Endothelial cell of umbilical vein (primary cell): ENCODE measurements at regions not wholly inside any gene's neighbourhood (a gene's known extent, or its start where the extent isn't known, plus 50 kb on each side); places are given as distances from the start of the nearest gene placed in this dataset.
A peak's percentile ranks its signal among the peaks of the same experiment; 100 is the strongest.

Source experiments
- BruUV-seq: library from RNA; stranded (reverse); fragments of 400-500 nt; replicated peaks from 2 replicates; lab custom pipeline; 2021; lab: Mats Ljungman, UMichigan
- CTCF ChIA-PET: fragments of 300-600, 350-600 bp; sonication (Branson Sonifier 250); formaldehyde crosslinking; loops from one replicate; lab custom pipeline; 2021; ENCODE audit warnings: antibody characterized with exemption, inconsistent platforms; lab: Charles Lee
- POLR2A ChIA-PET: fragments of 300-600, 350-600 bp; sonication (Branson Sonifier 250); formaldehyde crosslinking; loops from one replicate; lab custom pipeline; 2021; ENCODE audit warnings: antibody characterized with exemption, inconsistent platforms; lab: Charles Lee
- DNase-seq: peaks from one replicate; pipeline ENCODE4 v3.0.0-alpha.2; 2011; ENCODE audit warnings: low read depth, low spot score
- FAIRE-seq: peaks from 2 replicates; lab custom pipeline; 2011; peaks lifted over from hg19 to GRCh38; lab: Jason Lieb, UNC
- H2AFZ ChIP-seq: 2 replicates; pipeline ENCODE4 v1.6.0; 2012; ENCODE audit warnings: low read depth, low read length, control low read depth, inconsistent platforms
- H3K27ac ChIP-seq: 2 replicates; pipeline ENCODE4 v1.5.1; 2011; ENCODE audit warnings: low read depth, mild to moderate bottlenecking, control low read depth, low read length, moderate library complexity; ENCODE audit not compliant: insufficient read depth
- H3K27me3 ChIP-seq, 2 experiments: 2 replicates each; pipeline versions ENCODE4 v1.6.0 to v1.6.1; 2011; ENCODE audit warnings: low read length in 2 of 2, mixed read lengths in 1 of 2; ENCODE audit not compliant: control insufficient read depth in 2 of 2, insufficient read depth in 2 of 2
- H3K36me3 ChIP-seq, 2 experiments: 2 replicates in 1 of 2; 3 replicates in 1 of 2; pipeline ENCODE4 v1.5.1; 2011; ENCODE audit warnings: low read length in 2 of 2, mild to moderate bottlenecking in 1 of 2, moderate library complexity in 1 of 2; ENCODE audit not compliant: control insufficient read depth in 2 of 2, insufficient read depth in 2 of 2; ENCODE audit errors: extremely low read depth in 1 of 2
- H3K4me1 ChIP-seq: 3 replicates; pipeline ENCODE4 v1.5.1; 2011; ENCODE audit warnings: mild to moderate bottlenecking, low read length; ENCODE audit not compliant: control insufficient read depth, insufficient read depth; ENCODE audit errors: extremely low read depth
- H3K4me2 ChIP-seq: 2 replicates; pipeline ENCODE4 v1.6.1; 2011; ENCODE audit warnings: low read length, control low read depth, mixed read lengths; ENCODE audit not compliant: insufficient read depth
- H3K4me3 ChIP-seq, 3 experiments: fragments of 200-600 bp in 1 of 3; sonication (generic), shearing (Covaris generic) in 1 of 3; replicated peaks in 1 of 3; 2 replicates each; pipeline ENCODE4 v1.5.1; 2011 to 2016; ENCODE audit warnings: control low read depth in 3 of 3, low read length in 3 of 3, mild to moderate bottlenecking in 2 of 3, inconsistent platforms in 1 of 3, low read depth in 1 of 3, moderate library complexity in 1 of 3; ENCODE audit not compliant: insufficient read depth in 1 of 3
- H3K79me2 ChIP-seq: 2 replicates; pipeline ENCODE4 v1.6.0; 2012; ENCODE audit warnings: low read length, inconsistent platforms; ENCODE audit not compliant: control insufficient read depth, insufficient read depth
- H3K9ac ChIP-seq: replicated peaks from 2 replicates; pipeline ENCODE3; 2011; ENCODE audit warnings: low read length, control low read depth; ENCODE audit not compliant: insufficient read depth; ENCODE audit errors: extremely low read depth
- H3K9me1 ChIP-seq: replicated peaks from 3 replicates; pipeline ENCODE4 v1.6.0; 2011; ENCODE audit warnings: mild to moderate bottlenecking, low read length; ENCODE audit not compliant: control insufficient read depth, insufficient read depth; ENCODE audit errors: extremely low read depth
- H3K9me3 ChIP-seq: replicated peaks from 2 replicates; pipeline ENCODE4 v1.5.1; 2012; ENCODE audit warnings: low read length, inconsistent platforms; ENCODE audit not compliant: control insufficient read depth, insufficient read depth
- H4K20me1 ChIP-seq: replicated peaks from 2 replicates; pipeline ENCODE3; 2011; ENCODE audit warnings: mild to moderate bottlenecking, low read length; ENCODE audit not compliant: control insufficient read depth, insufficient read depth; ENCODE audit errors: extremely low read depth
- CTCF ChIP-seq, 2 donors: IDR thresholded peaks; 1 replicate in 1 of 2; 2 replicates in 1 of 2; pipeline ENCODE4 v1.5.1; 2011; ENCODE audit warnings: low read length in 2 of 2, mild to moderate bottlenecking in 2 of 2, moderate library complexity in 2 of 2, control low read depth in 1 of 2, inconsistent platforms in 1 of 2, low read depth in 1 of 2; ENCODE audit not compliant: insufficient read depth in 1 of 2; ENCODE audit errors: extremely low read depth in 1 of 2
- EZH2 ChIP-seq: IDR thresholded peaks from 2 replicates; pipeline ENCODE4 v1.6.1; 2012; ENCODE audit warnings: borderline replicate concordance, low read depth, mild to moderate bottlenecking, moderate library complexity, low read length, inconsistent platforms; ENCODE audit not compliant: severe bottlenecking
- FOS ChIP-seq: IDR thresholded peaks from 2 replicates; pipeline ENCODE4 v1.6.1; 2011; ENCODE audit warnings: mild to moderate bottlenecking, low read length, moderate library complexity, borderline replicate concordance; ENCODE audit not compliant: insufficient read depth
- GATA2 ChIP-seq: IDR thresholded peaks from 2 replicates; pipeline ENCODE4 v1.7.0; 2011; ENCODE audit warnings: low read depth, mild to moderate bottlenecking, moderate library complexity, mixed read lengths, low read length; ENCODE audit not compliant: insufficient read length, insufficient read depth
- JUN ChIP-seq: IDR thresholded peaks from 2 replicates; pipeline ENCODE4 v1.6.1; 2011; ENCODE audit warnings: borderline replicate concordance, low read depth; ENCODE audit not compliant: insufficient read length, insufficient read depth
- MAX ChIP-seq: IDR thresholded peaks from 2 replicates; pipeline ENCODE4 v1.6.1; 2011; ENCODE audit not compliant: insufficient read depth, insufficient read length
- MYC ChIP-seq: IDR thresholded peaks from one replicate; pipeline ENCODE4 v1.6.1; 2011; ENCODE audit warnings: mild to moderate bottlenecking, low read depth, low read length
- POLR2A ChIP-seq: IDR thresholded peaks from 2 replicates; pipeline ENCODE4 v1.6.1; 2012; ENCODE audit warnings: low read depth, mild to moderate bottlenecking, control low read depth, low read length
- POLR2AphosphoS5 ChIP-seq: IDR thresholded peaks from 2 replicates; pipeline ENCODE4 v1.6.1; 2012; ENCODE audit warnings: low read depth, mild to moderate bottlenecking, control low read depth, low read length, moderate library complexity; ENCODE audit not compliant: insufficient read depth
- dilution Hi-C: fragments of 300-500 bp; cut with MboI; formaldehyde crosslinking; loops from one replicate; pipeline ENCODE4 v1.15.0; 2019; ENCODE audit warnings: low sequenced_read_pairs; ENCODE audit not compliant: extremely low pct_ligation_motif_present
- intact Hi-C: fragments of 100-400 bp; cut with micrococcal nuclease; formaldehyde crosslinking; loops from one replicate; pipeline ENCODE4 v1.10.0; 2022

DNA sequence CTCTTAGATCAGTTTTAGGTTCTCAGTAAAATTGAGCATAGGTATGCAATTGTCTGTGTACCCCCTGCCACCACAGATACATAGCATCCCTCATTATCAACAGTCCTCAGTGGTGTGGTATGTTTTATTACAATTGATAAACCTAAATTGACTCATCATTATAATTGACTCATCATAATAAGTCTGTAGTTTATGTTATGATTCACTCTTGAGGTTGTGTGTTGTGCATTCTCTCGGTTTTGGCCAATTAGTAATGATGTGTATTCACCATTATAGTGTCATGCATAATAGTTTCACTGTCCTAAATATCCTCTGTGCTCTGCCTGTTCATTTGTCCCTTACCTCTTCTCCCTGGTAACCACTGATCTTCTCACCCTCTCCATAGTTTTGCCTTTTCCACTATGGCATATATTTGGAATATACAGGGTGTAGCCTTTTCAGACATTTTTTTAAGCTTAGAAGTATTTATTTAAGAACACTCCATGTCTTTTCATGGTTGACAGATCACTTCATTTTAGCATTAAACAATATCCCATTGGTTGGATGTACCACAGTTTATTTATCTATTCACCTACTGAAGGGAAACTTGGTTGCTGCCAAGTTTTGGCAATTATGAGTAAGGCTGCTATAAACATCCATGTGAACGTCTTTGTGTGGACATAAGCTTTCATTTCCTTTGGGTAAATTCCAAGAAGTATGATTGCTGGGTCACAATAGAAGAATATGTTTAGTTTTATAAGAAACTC lies 1620.6 kb upstream of the MIR17HG start:
- Histone ChIP-seq H3K79me2 (no peaks in the 10 kb centered on the region), H2AFZ (peak overlapping the region; percentile 15), H3K27me3 (no peaks in the 10 kb centered on the region), H3K9me1 (no peaks in the 10 kb centered on the region), H3K9ac (no peak overlapping the region), H3K4me3 (no peak overlapping the region), H3K4me2 (peak overlapping the region; percentile 53), H3K27ac (peak overlapping the region; percentile 47), H4K20me1 (no peaks in the 10 kb centered on the region), H3K9me3 (no peaks in the 10 kb centered on the region), H3K36me3 (no peaks in the 10 kb centered on the region), H3K4me1 (peaks cover 12% of the 10 kb centered on the region)
- dilution Hi-C loops (no loop called here), intact Hi-C loops (no loop called here)
- ChIA-PET POLR2A (no interaction called here), CTCF (interaction anchor here (0.7 to 1.5 kb wide), 4 partner anchors 12 to 365 kb away, joined by 3 read pairs; no protein-coding TSS in a partner anchor)
- no TSS peak for BruUV-seq
- TF ChIP-seq CTCF (IDR thresholded peaks at IDR 0.05; ENCODE audit: extremely low read depth in 1 of 2, insufficient read depth in 1 of 2, low read depth in 1 of 2, low read length in 2 of 2): no peak
- TF ChIP-seq MAX: no peak
- TF ChIP-seq JUN: peak; percentile 42
- no peak for TF ChIP-seq MYC
- TF ChIP-seq POLR2A: no peak
- TF ChIP-seq GATA2: peak; percentile 55
- no peak for TF ChIP-seq EZH2
- no peak for TF ChIP-seq POLR2AphosphoS5
- peak; percentile 86 for TF ChIP-seq FOS
- DNase-seq (peak; percentile 87), FAIRE-seq (peak; percentile 56)
